ENCODE measurements at regions not wholly inside any gene's neighbourhood (a gene's known extent, or its start where the extent isn't known, plus 50 kb on each side); places are given as distances from the start of the nearest gene placed in this dataset.
A peak's percentile ranks its signal among the peaks of the same experiment; 100 is the strongest.

DNA sequence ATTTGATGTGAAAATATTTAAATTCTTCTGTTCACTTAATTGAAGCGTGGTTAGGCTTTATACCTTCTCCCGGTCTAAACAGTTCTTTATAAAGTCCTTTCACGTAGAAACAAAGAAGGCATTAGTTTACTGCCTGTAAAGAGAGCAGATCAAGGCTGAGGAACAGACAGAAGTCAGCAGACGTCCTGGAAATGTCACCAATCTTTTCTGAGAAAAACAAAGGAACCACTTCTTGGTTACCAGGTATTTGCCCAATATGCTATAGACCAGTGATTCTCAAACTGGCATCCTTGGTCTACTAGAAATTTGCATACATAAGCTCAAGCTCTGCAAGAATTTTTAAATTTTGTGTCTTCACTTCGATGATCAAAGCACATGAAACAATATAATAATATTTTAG lies 89.2 kb upstream of the STK17B start:
- peak overlapping the region; percentile 61 for H3K9ac ChIP-seq (ENCODE audit: low read length)
- no peak overlapping the region for H2AFZ ChIP-seq (ENCODE audit: low read depth, low read length)
- H3K4me1 ChIP-seq (ENCODE audit: insufficient read depth, low read length), result peaks cover 28% of the 10 kb centered on the region
- Mint-ChIP-seq H3K36me3 (ENCODE audit: low read depth, unreplicated experiment) (no peaks in the 10 kb centered on the region), H3K9me3 (ENCODE audit: unreplicated experiment) (no peaks in the 10 kb centered on the region), H3K27me3 (ENCODE audit: low read depth, unreplicated experiment) (no peaks in the 10 kb centered on the region), H3K27ac (ENCODE audit: unreplicated experiment) (no peak overlapping the region), H3K4me3 (ENCODE audit: unreplicated experiment) (no peak overlapping the region), H3K4me1 (ENCODE audit: low read depth, unreplicated experiment) (peaks cover 22% of the 10 kb centered on the region)
- no peak for FAIRE-seq
- H3K4me3 ChIP-seq (ENCODE audit: insufficient read depth, low read depth, low read length), result peak overlapping the region; percentile 4
- H3K9me3 ChIP-seq (ENCODE audit: insufficient read depth, low read depth, low read length), result no peaks in the 10 kb centered on the region
- no peaks in the 10 kb centered on the region for H3K27me3 ChIP-seq (ENCODE audit: insufficient read depth, low read length)
- H3K36me3 ChIP-seq (ENCODE audit: insufficient read depth, low read length), result no peaks in the 10 kb centered on the region
- no peaks in the 10 kb centered on the region for H3K79me2 ChIP-seq (ENCODE audit: insufficient read depth, low read length)
- no peak for TF ChIP-seq EZH2 (IDR thresholded peaks at IDR 0.05; ENCODE audit: insufficient read depth, low read length)
- no peak for TF ChIP-seq CTCF (IDR thresholded peaks at IDR 0.05; ENCODE audit: insufficient read depth, low read depth, low read length)
- DNase-seq (ENCODE audit: low read depth), result no peak
- no peaks in the 10 kb centered on the region for H4K20me1 ChIP-seq (ENCODE audit: insufficient read depth, low read length)
- H3K27ac ChIP-seq (ENCODE audit: low read depth, low read length), result peak overlapping the region; percentile 87
- H3K4me2 ChIP-seq (ENCODE audit: low read length), result peak overlapping the region; percentile 65

- no peaks in the 10 kb centered on the region for H3K79me2 ChIP-seq (ENCODE audit: insufficient read depth, low read length)
- TF ChIP-seq EZH2 (IDR thresholded peaks at IDR 0.05; ENCODE audit: insufficient read depth, low read length) (no peak), CTCF (IDR thresholded peaks at IDR 0.05; ENCODE audit: insufficient read depth, low read depth, low read length) (no peak)
- peak overlapping the region; percentile 28 for H3K27ac ChIP-seq (ENCODE audit: low read depth, low read length)
- Mint-ChIP-seq H3K4me3 (ENCODE audit: unreplicated experiment) (peak overlapping the region; percentile 8), H3K27ac (ENCODE audit: unreplicated experiment) (peak overlapping the region; percentile 49), H3K36me3 (ENCODE audit: low read depth, unreplicated experiment) (no peaks in the 10 kb centered on the region), H3K4me1 (ENCODE audit: low read depth, unreplicated experiment) (peaks cover 25% of the 10 kb centered on the region), H3K9me3 (ENCODE audit: unreplicated experiment) (no peaks in the 10 kb centered on the region), H3K27me3 (ENCODE audit: low read depth, unreplicated experiment) (no peaks in the 10 kb centered on the region)
- no peak overlapping the region for H2AFZ ChIP-seq (ENCODE audit: low read depth, low read length)
- H3K4me1 ChIP-seq (ENCODE audit: insufficient read depth, low read length), result peaks cover 28% of the 10 kb centered on the region
- no peak overlapping the region for H3K9ac ChIP-seq (ENCODE audit: low read length)
- no peak overlapping the region for H3K4me3 ChIP-seq (ENCODE audit: insufficient read depth, low read depth, low read length)
- no peaks in the 10 kb centered on the region for H3K9me3 ChIP-seq (ENCODE audit: insufficient read depth, low read depth, low read length)
- H3K36me3 ChIP-seq (ENCODE audit: insufficient read depth, low read length), result no peaks in the 10 kb centered on the region
- FAIRE-seq (no peak), DNase-seq (ENCODE audit: low read depth) (no peak)
- no peaks in the 10 kb centered on the region for H4K20me1 ChIP-seq (ENCODE audit: insufficient read depth, low read length)
- no peaks in the 10 kb centered on the region for H3K27me3 ChIP-seq (ENCODE audit: insufficient read depth, low read length)
- peak overlapping the region; percentile 49 for H3K4me2 ChIP-seq (ENCODE audit: low read length)
These were observed 91.2 kb upstream of the STK17B start for GRCh38 chr2:196262606-196263005.

- FAIRE-seq, result no peak
These were observed 91.9 kb upstream of the STK17B start for GRCh38 chr2:196263181-196263747.

More at GRCh38 chr2:196263181-196263747, 91.9 kb upstream of the STK17B start:
- peaks cover 27% of the 10 kb centered on the region for H3K4me1 Mint-ChIP-seq (ENCODE audit: low read depth, unreplicated experiment)
- DNase-seq (ENCODE audit: low read depth), result peak; percentile 62
- Histone ChIP-seq H2AFZ (ENCODE audit: low read depth, low read length) (no peak overlapping the region), H3K4me3 (ENCODE audit: insufficient read depth, low read depth, low read length) (no peak overlapping the region), H3K27ac (ENCODE audit: low read depth, low read length) (peak overlapping the region; percentile 52), H3K79me2 (ENCODE audit: insufficient read depth, low read length) (no peaks in the 10 kb centered on the region), H3K9me3 (ENCODE audit: insufficient read depth, low read depth, low read length) (no peaks in the 10 kb centered on the region), H4K20me1 (ENCODE audit: insufficient read depth, low read length) (no peaks in the 10 kb centered on the region), H3K4me2 (ENCODE audit: low read length) (peak overlapping the region; percentile 49), H3K27me3 (ENCODE audit: insufficient read depth, low read length) (no peaks in the 10 kb centered on the region), H3K4me1 (ENCODE audit: insufficient read depth, low read length) (peaks cover 28% of the 10 kb centered on the region), H3K36me3 (ENCODE audit: insufficient read depth, low read length) (no peaks in the 10 kb centered on the region), H3K9ac (ENCODE audit: low read length) (peak overlapping the region; percentile 48)
- TF ChIP-seq CTCF (IDR thresholded peaks at IDR 0.05; ENCODE audit: insufficient read depth, low read depth, low read length), result no peak
- no peak for TF ChIP-seq EZH2 (IDR thresholded peaks at IDR 0.05; ENCODE audit: insufficient read depth, low read length)
- H3K36me3 Mint-ChIP-seq (ENCODE audit: low read depth, unreplicated experiment), result no peaks in the 10 kb centered on the region
- peak overlapping the region; percentile 8 for H3K4me3 Mint-ChIP-seq (ENCODE audit: unreplicated experiment)
- peak overlapping the region; percentile 22 for H3K27ac Mint-ChIP-seq (ENCODE audit: unreplicated experiment)
- no peaks in the 10 kb centered on the region for H3K9me3 Mint-ChIP-seq (ENCODE audit: unreplicated experiment)
- H3K27me3 Mint-ChIP-seq (ENCODE audit: low read depth, unreplicated experiment), result no peaks in the 10 kb centered on the region
